Mesendoderm (in vitro differentiated cells): ENCODE measurements at regions not wholly inside any gene's neighbourhood (a gene's known extent, or its start where the extent isn't known, plus 50 kb on each side); places are given as distances from the start of the nearest gene placed in this dataset.

Experiments
- DNase-seq: peaks from one replicate; pipeline ENCODE4 v3.0.0; 2013
- H2AK5ac ChIP-seq: 2 replicates; pipeline ENCODE4 v1.6.1; 2013; ENCODE audit warnings: low read length, inconsistent platforms
- H2BK120ac ChIP-seq: 2 replicates; pipeline ENCODE4 v1.6.1; 2013; ENCODE audit warnings: low read depth, mild to moderate bottlenecking, low read length, moderate library complexity, mixed read lengths
- H2BK15ac ChIP-seq: replicated peaks from 2 replicates; pipeline ENCODE4 v1.6.1; 2013; ENCODE audit warnings: low read depth, mild to moderate bottlenecking, moderate library complexity
- H2BK5ac ChIP-seq: 2 replicates; pipeline ENCODE4 v1.6.1; 2013; ENCODE audit warnings: low read length, inconsistent platforms
- H3K18ac ChIP-seq: 2 replicates; pipeline ENCODE4 v1.6.1; 2013; ENCODE audit warnings: mild to moderate bottlenecking, low read length, mixed read lengths
- H3K23ac ChIP-seq: one replicate; pipeline ENCODE4 v1.6.1; 2013; ENCODE audit warnings: low read length
- H3K27ac ChIP-seq: 2 replicates; pipeline ENCODE4 v1.5.1; 2013; ENCODE audit warnings: low read depth, mild to moderate bottlenecking, inconsistent platforms, low read length, moderate library complexity
- H3K27me3 ChIP-seq: 2 replicates; pipeline ENCODE4 v1.6.1; 2013; ENCODE audit warnings: low read length, control low read depth, mild to moderate bottlenecking, inconsistent platforms; ENCODE audit not compliant: insufficient read depth, poor library complexity
- H3K36me3 ChIP-seq: 2 replicates; pipeline ENCODE4 v1.6.1; 2013; ENCODE audit warnings: low read length, inconsistent platforms; ENCODE audit not compliant: control insufficient read depth, insufficient read depth
- H3K4ac ChIP-seq: one replicate; pipeline ENCODE4 v1.6.1; 2013; ENCODE audit warnings: low read depth, mild to moderate bottlenecking, low read length, moderate library complexity
- H3K4me1 ChIP-seq: 2 replicates; pipeline ENCODE4 v1.6.1; 2013; ENCODE audit warnings: low read depth, low read length, inconsistent platforms; ENCODE audit not compliant: control insufficient read depth
- H3K4me2 ChIP-seq: 2 replicates; pipeline ENCODE4 v1.6.1; 2013; ENCODE audit warnings: low read length
- H3K4me3 ChIP-seq: 2 replicates; pipeline ENCODE4 v1.5.1; 2013; ENCODE audit warnings: mild to moderate bottlenecking, low read length
- H3K56ac ChIP-seq: one replicate; pipeline ENCODE4 v1.6.1; 2013; ENCODE audit warnings: low read length
- H3K79me1 ChIP-seq: 2 replicates; pipeline ENCODE4 v1.6.1; 2013; ENCODE audit warnings: low read length, inconsistent platforms
- H3K79me2 ChIP-seq: 2 replicates; pipeline ENCODE4 v1.6.1; 2013; ENCODE audit warnings: mild to moderate bottlenecking, low read length; ENCODE audit not compliant: control insufficient read depth, insufficient read depth
- H3K9ac ChIP-seq: 2 replicates; pipeline ENCODE4 v1.6.1; 2013; ENCODE audit warnings: low read length, inconsistent platforms
- H4K5ac ChIP-seq: one replicate; pipeline ENCODE4 v1.6.1; 2013; ENCODE audit warnings: low read length
- H4K8ac ChIP-seq: one replicate; pipeline ENCODE4 v1.6.1; 2013; ENCODE audit warnings: low read depth, mild to moderate bottlenecking, control low read depth, low read length, moderate library complexity
- WGBS: extraction: QIAGEN DNeasy Blood & Tissue Kit; methylation state at CpG from one replicate; pipeline ENCODE4 v1.1.7; 2013; ENCODE audit warnings: low lambda C conversion rate, missing lambda C conversion rate; ENCODE audit not compliant: insufficient coverage; ENCODE audit errors: extremely low coverage; 5-methylcytosine and 5-hydroxymethylcytosine counted together

DNA sequence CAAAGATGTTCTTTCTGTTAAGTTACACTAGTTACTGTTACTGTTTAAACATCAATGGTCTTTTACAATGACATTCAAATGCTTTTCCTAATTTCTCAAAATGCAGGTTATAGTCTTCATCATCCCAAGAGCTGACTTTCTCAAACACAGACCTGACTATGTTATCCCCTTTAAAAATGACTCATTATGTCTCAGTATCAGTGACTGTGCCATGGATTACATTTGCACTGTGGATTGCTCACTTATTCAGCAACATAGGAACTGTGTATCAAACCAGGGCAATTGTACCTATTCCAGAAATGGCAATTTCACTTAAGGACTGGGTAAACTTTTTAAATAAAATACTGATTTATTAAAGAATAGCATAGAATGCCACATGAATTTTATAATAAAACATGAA is 630.2 kb upstream of the NOVA1 start:
- Histone ChIP-seq H2BK5ac (no peak overlapping the region), H3K79me1 (no peaks in the 10 kb centered on the region), H3K4ac (no peak overlapping the region), H3K79me2 (no peaks in the 10 kb centered on the region), H3K56ac (no peak overlapping the region), H2BK120ac (no peak overlapping the region), H4K5ac (no peak overlapping the region), H3K18ac (no peak overlapping the region), H2AK5ac (no peak overlapping the region), H3K27ac (no peak overlapping the region), H3K27me3 (no peaks in the 10 kb centered on the region), H3K4me2 (no peak overlapping the region), H3K23ac (no peak overlapping the region), H4K8ac (no peak overlapping the region), H3K4me3 (no peak overlapping the region), H3K36me3 (no peaks in the 10 kb centered on the region), H3K4me1 (no peaks in the 10 kb centered on the region), H3K9ac (no peak overlapping the region), H2BK15ac (no peak overlapping the region)
- no peak for DNase-seq

DNA sequence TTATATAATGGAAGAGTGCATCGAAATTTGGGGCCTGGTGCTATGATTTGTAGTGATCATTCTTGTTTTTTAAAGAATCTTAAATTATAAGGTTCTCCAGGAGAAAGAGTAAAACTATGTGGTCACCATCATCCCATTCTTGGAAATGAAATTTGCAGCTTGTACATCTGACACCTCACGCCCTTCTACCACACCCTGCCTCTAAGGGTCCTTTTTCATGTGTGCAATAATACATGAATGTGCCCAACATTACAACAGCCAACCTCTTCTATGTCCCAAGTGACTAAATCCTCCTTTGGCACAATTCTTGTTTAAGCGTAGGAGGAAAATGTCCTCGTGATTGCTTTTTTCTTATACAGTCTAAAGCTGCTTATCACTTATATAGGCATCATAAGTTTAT is 636.5 kb upstream of the NOVA1 start:
- H3K23ac ChIP-seq: no peak overlapping the region
- no peak overlapping the region for H2BK120ac ChIP-seq
- no peak overlapping the region for H4K5ac ChIP-seq
- H3K9ac ChIP-seq: no peak overlapping the region
- H3K4ac ChIP-seq: no peak overlapping the region
- no peak overlapping the region for H3K56ac ChIP-seq
- no peak overlapping the region for H3K4me3 ChIP-seq
- no peak for DNase-seq
- no peaks in the 10 kb centered on the region for H3K79me1 ChIP-seq
- no peak overlapping the region for H4K8ac ChIP-seq
- H3K4me2 ChIP-seq: no peak overlapping the region
- no peak overlapping the region for H2BK5ac ChIP-seq
- no peak overlapping the region for H3K18ac ChIP-seq
- H3K79me2 ChIP-seq: no peaks in the 10 kb centered on the region
- no peaks in the 10 kb centered on the region for H3K27me3 ChIP-seq
- no peaks in the 10 kb centered on the region for H3K4me1 ChIP-seq
- no CpG with 5 or more reads among the region's 4 CpGs for WGBS
- H2AK5ac ChIP-seq: no peak overlapping the region
- H2BK15ac ChIP-seq: no peak overlapping the region
- H3K36me3 ChIP-seq: no peaks in the 10 kb centered on the region
- H3K27ac ChIP-seq: no peak overlapping the region

DNA sequence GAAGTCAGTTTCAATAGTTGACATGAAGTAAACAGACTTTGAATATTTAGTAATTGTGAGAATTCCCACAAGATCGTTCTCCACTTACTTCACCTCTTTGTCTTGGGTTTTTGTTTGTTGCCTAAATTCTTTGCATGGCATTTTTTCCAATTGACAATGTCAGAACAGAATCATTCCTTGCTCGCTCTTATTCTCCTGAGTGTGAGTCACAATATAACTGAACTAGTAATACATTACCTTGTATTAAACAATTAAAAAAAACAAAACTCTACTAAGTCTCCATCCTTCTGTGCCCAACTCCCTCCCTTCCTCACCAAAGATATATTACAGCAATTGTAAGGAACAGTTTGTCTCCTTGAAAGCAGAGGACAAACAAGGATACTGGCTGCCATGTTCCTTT is 638.8 kb upstream of the NOVA1 start:
- Histone ChIP-seq H3K4me3 (no peak overlapping the region), H2BK120ac (no peak overlapping the region), H3K79me1 (no peaks in the 10 kb centered on the region), H3K79me2 (no peaks in the 10 kb centered on the region), H3K9ac (no peak overlapping the region), H3K23ac (no peak overlapping the region), H3K18ac (no peak overlapping the region), H4K5ac (no peak overlapping the region), H2BK5ac (no peak overlapping the region), H3K56ac (no peak overlapping the region), H3K4me2 (no peak overlapping the region), H3K27me3 (no peaks in the 10 kb centered on the region), H3K4ac (no peak overlapping the region), H2BK15ac (no peak overlapping the region), H2AK5ac (no peak overlapping the region), H3K27ac (no peak overlapping the region), H3K4me1 (no peaks in the 10 kb centered on the region), H3K36me3 (no peaks in the 10 kb centered on the region), H4K8ac (no peak overlapping the region)
- no peak for DNase-seq
- no CpG with 5 or more reads among the region's 2 CpGs for whole genome bisulfite sequencing

DNA sequence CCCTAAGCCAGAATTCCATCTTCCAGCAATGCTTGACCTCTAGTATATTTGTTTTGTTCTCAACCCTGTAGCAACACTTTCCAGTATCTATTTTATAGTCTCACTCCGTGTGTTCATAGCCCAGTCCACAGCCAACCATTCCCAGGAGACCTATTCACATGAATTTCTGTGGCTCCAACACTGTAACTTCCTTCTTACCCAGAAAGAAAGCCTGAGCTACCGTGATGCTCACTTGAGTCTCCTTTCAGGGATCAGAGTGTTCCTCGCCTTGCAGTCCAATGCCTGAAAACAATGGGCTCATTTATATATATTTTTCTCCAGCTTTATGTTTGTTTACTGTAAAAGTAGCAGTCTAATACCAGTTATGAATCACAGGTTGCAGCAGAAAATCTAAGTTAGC is 645.0 kb upstream of the NOVA1 start:
- Histone ChIP-seq H3K9ac (no peak overlapping the region), H4K5ac (no peak overlapping the region), H2BK5ac (no peak overlapping the region), H3K56ac (no peak overlapping the region), H3K27me3 (no peaks in the 10 kb centered on the region), H3K4me2 (no peak overlapping the region), H3K4me1 (no peaks in the 10 kb centered on the region), H3K79me1 (no peaks in the 10 kb centered on the region), H3K27ac (no peak overlapping the region), H2BK120ac (no peak overlapping the region), H4K8ac (no peak overlapping the region), H3K4me3 (no peak overlapping the region), H3K79me2 (no peaks in the 10 kb centered on the region), H2BK15ac (no peak overlapping the region), H3K23ac (no peak overlapping the region), H3K18ac (no peak overlapping the region), H3K4ac (no peak overlapping the region), H3K36me3 (no peaks in the 10 kb centered on the region), H2AK5ac (no peak overlapping the region)
- no peak for DNase-seq
- no CpG with 5 or more reads among the region's 3 CpGs for WGBS

DNA sequence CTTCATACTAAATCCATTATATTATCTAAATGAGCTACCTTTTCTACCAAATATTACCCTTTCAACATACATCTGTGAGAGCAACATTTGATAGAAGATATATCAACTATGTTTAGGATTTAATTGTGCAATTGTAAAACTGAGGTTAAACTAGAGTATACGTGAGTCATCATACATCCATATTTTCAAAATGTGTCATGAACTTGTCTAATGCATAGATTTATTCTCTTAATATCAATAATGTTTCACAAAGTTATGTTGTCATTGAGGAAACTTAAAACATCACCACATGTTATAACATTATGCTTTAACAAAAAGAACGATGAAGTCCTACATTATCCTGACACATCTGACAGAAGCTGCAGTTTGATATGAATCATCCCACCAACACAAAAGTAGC is 645.5 kb upstream of the NOVA1 start:
- WGBS: no CpG with 5 or more reads among the region's 2 CpGs
- H2BK120ac ChIP-seq: no peak overlapping the region

DNA sequence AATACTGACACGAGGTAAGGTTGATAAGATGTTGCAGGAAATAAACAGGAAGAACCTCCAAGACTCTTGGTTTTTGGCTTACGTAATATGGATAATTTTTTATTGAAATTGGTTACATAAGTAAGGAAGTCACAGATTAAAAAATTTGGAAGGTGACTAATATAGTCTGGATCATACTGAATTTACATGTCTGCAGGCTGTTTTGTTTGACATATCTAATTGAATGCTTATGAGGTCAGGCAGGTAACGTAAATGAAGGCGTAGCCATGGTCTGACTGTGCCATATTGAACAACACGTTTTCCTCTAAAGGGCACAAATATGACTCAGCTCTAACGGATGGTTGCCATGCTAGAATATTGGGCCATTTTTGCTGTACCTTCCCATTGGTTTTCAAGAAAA is 648.1 kb upstream of the NOVA1 start:
- Histone ChIP-seq H4K8ac (no peak overlapping the region), H3K36me3 (no peaks in the 10 kb centered on the region), H3K4me3 (no peak overlapping the region), H2AK5ac (no peak overlapping the region), H3K79me1 (no peaks in the 10 kb centered on the region), H3K4me1 (no peaks in the 10 kb centered on the region), H3K9ac (no peak overlapping the region), H2BK5ac (no peak overlapping the region), H3K4ac (no peak overlapping the region), H2BK15ac (no peak overlapping the region), H3K27me3 (no peaks in the 10 kb centered on the region), H3K23ac (no peak overlapping the region), H3K4me2 (no peak overlapping the region), H3K56ac (no peak overlapping the region), H4K5ac (no peak overlapping the region), H3K79me2 (no peaks in the 10 kb centered on the region), H3K18ac (no peak overlapping the region), H3K27ac (no peak overlapping the region), H2BK120ac (no peak overlapping the region)
- DNase-seq: no peak
- no CpG with 5 or more reads among the region's 6 CpGs for WGBS

More for the DNA sequence above, 645.5 kb upstream of the NOVA1 start:
- Histone ChIP-seq H2AK5ac (no peak overlapping the region), H3K79me1 (no peaks in the 10 kb centered on the region), H3K36me3 (no peaks in the 10 kb centered on the region), H3K18ac (no peak overlapping the region), H3K9ac (no peak overlapping the region), H3K27me3 (no peaks in the 10 kb centered on the region), H3K56ac (no peak overlapping the region), H3K23ac (no peak overlapping the region), H2BK15ac (no peak overlapping the region), H2BK5ac (no peak overlapping the region), H3K4me3 (no peak overlapping the region), H3K79me2 (no peaks in the 10 kb centered on the region), H3K4ac (no peak overlapping the region), H3K4me2 (no peak overlapping the region), H4K8ac (no peak overlapping the region), H4K5ac (no peak overlapping the region), H3K27ac (no peak overlapping the region), H3K4me1 (no peaks in the 10 kb centered on the region)
- DNase-seq: no peak
